IMR-90 (cell line): ENCODE measurements at regions not wholly inside any gene's neighbourhood (a gene's known extent, or its start where the extent isn't known, plus 50 kb on each side); places are given as distances from the start of the nearest gene placed in this dataset.

ENCODE experiments used
- ATAC-seq: fragments of 200-7000 bp; cut with Tn5 transposase; 2 replicates; pipeline ENCODE4 v1.9.1; 2020; ENCODE audit warnings: low read depth, mild to moderate bottlenecking, moderate library complexity
- BruUV-seq: library from RNA; stranded (reverse); fragments of 400-500 nt; replicated peaks from 2 replicates; lab custom pipeline; 2021; lab: Mats Ljungman, UMichigan
- CTCF ChIA-PET: fragments of 300-600 bp; formaldehyde crosslinking; extraction: SDS; loops from one replicate; lab custom pipeline; 2021; ENCODE audit warnings: antibody characterized with exemption; lab: Yijun Ruan, JAX
- POLR2A ChIA-PET: fragments of 300-600 bp; sonication (Branson Sonifier 250); formaldehyde crosslinking; loops from one replicate; lab custom pipeline; 2022; ENCODE audit warnings: antibody characterized with exemption; ENCODE audit not compliant: unreplicated experiment; lab: Charles Lee
- DNase-seq: peaks from one replicate; pipeline ENCODE4 v3.0.0; 2013
- H2AFZ ChIP-seq: replicated peaks from 2 replicates; pipeline ENCODE3; 2013; ENCODE audit warnings: low read length, mild to moderate bottlenecking; ENCODE audit not compliant: poor library complexity
- H2AK5ac ChIP-seq: 2 replicates; pipeline ENCODE4 v1.6.1; 2013; ENCODE audit warnings: low read depth, low read length, inconsistent platforms
- H2AK9ac ChIP-seq: replicated peaks from 2 replicates; pipeline ENCODE3; 2013; ENCODE audit warnings: mild to moderate bottlenecking, low read depth, low read length, moderate library complexity; ENCODE audit not compliant: poor library complexity
- H2BK120ac ChIP-seq: 2 replicates; pipeline ENCODE4 v1.6.1; 2013; ENCODE audit warnings: low read depth, low read length, inconsistent platforms
- H2BK15ac ChIP-seq: 3 replicates; pipeline ENCODE4 v1.6.1; 2013; ENCODE audit warnings: low read depth, low read length, inconsistent platforms
- H2BK20ac ChIP-seq: 2 replicates; pipeline ENCODE4 v1.6.1; 2013; ENCODE audit warnings: low read depth, mild to moderate bottlenecking, inconsistent platforms, low read length, moderate library complexity
- H2BK5ac ChIP-seq: 2 replicates; pipeline ENCODE4 v1.6.1; 2013; ENCODE audit warnings: mild to moderate bottlenecking, low read depth, low read length, inconsistent platforms; ENCODE audit not compliant: poor library complexity, severe bottlenecking
- H3K14ac ChIP-seq: replicated peaks from 2 replicates; pipeline ENCODE4 v1.6.1; 2013; ENCODE audit warnings: low read depth, low read length, inconsistent platforms
- H3K18ac ChIP-seq: 2 replicates; pipeline ENCODE4 v1.6.1; 2013; ENCODE audit warnings: low read depth, low read length, control low read depth
- H3K23ac ChIP-seq: 2 replicates; pipeline ENCODE4 v1.6.1; 2013; ENCODE audit warnings: low read depth, low read length, inconsistent platforms
- H3K27ac ChIP-seq: 2 replicates; pipeline ENCODE4 v1.5.1; 2013; ENCODE audit warnings: mild to moderate bottlenecking, control low read depth, low read length; ENCODE audit not compliant: insufficient read depth
- H3K27me3 ChIP-seq: 2 replicates; pipeline ENCODE4 v1.6.1; 2013; ENCODE audit warnings: low read length; ENCODE audit not compliant: control insufficient read depth, insufficient read depth
- H3K36me3 ChIP-seq: 2 replicates; pipeline ENCODE4 v1.6.1; 2013; ENCODE audit warnings: low read length, mixed read lengths; ENCODE audit not compliant: control insufficient read depth, insufficient read depth
- H3K4ac ChIP-seq: 2 replicates; pipeline ENCODE4 v1.6.1; 2013; ENCODE audit warnings: low read depth, low read length, inconsistent platforms
- H3K4me1 ChIP-seq: 2 replicates; pipeline ENCODE4 v1.6.1; 2013; ENCODE audit warnings: low read length, mixed read lengths; ENCODE audit not compliant: control insufficient read depth, insufficient read depth
- H3K4me2 ChIP-seq: 2 replicates; pipeline ENCODE4 v1.6.1; 2013; ENCODE audit warnings: low read depth, mild to moderate bottlenecking, control low read depth, low read length, moderate library complexity
- H3K4me3 ChIP-seq: 2 replicates; pipeline ENCODE4 v1.5.1; 2013; ENCODE audit warnings: low read depth, mild to moderate bottlenecking, control low read depth, low read length, moderate library complexity; ENCODE audit not compliant: insufficient read depth
- H3K56ac ChIP-seq: 2 replicates; pipeline ENCODE4 v1.6.1; 2013; ENCODE audit warnings: low read length, inconsistent platforms; ENCODE audit not compliant: insufficient read depth; ENCODE audit errors: extremely low read depth
- H3K79me1 ChIP-seq, 2 experiments: 2 replicates each; pipeline ENCODE4 v1.6.1; 2013; ENCODE audit warnings: low read length in 2 of 2, inconsistent platforms in 1 of 2, low read depth in 1 of 2
- H3K9ac ChIP-seq: 2 replicates; pipeline ENCODE4 v1.6.1; 2013; ENCODE audit warnings: low read depth, low read length, control low read depth
- H3K9me1 ChIP-seq: 2 replicates; pipeline ENCODE4 v1.6.1; 2013; ENCODE audit warnings: low read length, inconsistent platforms; ENCODE audit not compliant: insufficient read depth
- H3K9me3 ChIP-seq: 2 replicates; pipeline ENCODE4 v1.6.1; 2013; ENCODE audit warnings: low read length; ENCODE audit not compliant: control insufficient read depth, insufficient read depth
- H4K20me1 ChIP-seq: 2 replicates; pipeline ENCODE4 v1.6.1; 2013; ENCODE audit warnings: low read length, inconsistent platforms; ENCODE audit not compliant: insufficient read depth
- H4K5ac ChIP-seq: 2 replicates; pipeline ENCODE4 v1.6.1; 2013; ENCODE audit warnings: mild to moderate bottlenecking, low read depth, low read length, control low read depth
- H4K8ac ChIP-seq, 2 experiments: 2 replicates each; pipeline ENCODE4 v1.6.1; 2013; ENCODE audit warnings: low read depth in 2 of 2, low read length in 2 of 2, control low read depth in 1 of 2, inconsistent platforms in 1 of 2
- H4K91ac ChIP-seq: 2 replicates; pipeline ENCODE4 v1.6.1; 2013; ENCODE audit warnings: low read depth, low read length, inconsistent platforms; ENCODE audit not compliant: insufficient read depth
- BHLHE40 ChIP-seq: fragments of 150-350 bp; IDR thresholded peaks from 2 replicates; pipeline ENCODE4 v1.6.1; 2016; ENCODE audit warnings: mild to moderate bottlenecking, low read depth, low read length
- CEBPB ChIP-seq: IDR thresholded peaks from 2 replicates; pipeline ENCODE4 v1.6.1; 2012; ENCODE audit warnings: low read depth, low read length, improper control_type of control experiment
- CTCF ChIP-seq: conservative IDR thresholded peaks from 2 replicates; pipeline ENCODE4 v1.5.1; 2012; ENCODE audit warnings: mild to moderate bottlenecking, low read depth, low read length, improper control_type of control experiment
- FOS ChIP-seq: fragments of 150-350 bp; IDR thresholded peaks from 2 replicates; pipeline ENCODE4 v1.6.1; 2016; ENCODE audit warnings: low read depth, low read length
- MAFK ChIP-seq: IDR thresholded peaks from 2 replicates; pipeline ENCODE4 v1.6.1; 2012; ENCODE audit warnings: low read depth, low read length, improper control_type of control experiment
- MAZ ChIP-seq: IDR thresholded peaks from 2 replicates; pipeline ENCODE4 v1.6.1; 2012; ENCODE audit warnings: low read depth, mild to moderate bottlenecking, low read length, improper control_type of control experiment, moderate library complexity, borderline replicate concordance
- MXI1 ChIP-seq: IDR thresholded peaks from 2 replicates; pipeline ENCODE4 v1.6.1; 2012; ENCODE audit warnings: low read depth, mild to moderate bottlenecking, low read length, moderate library complexity, borderline replicate concordance
- NFE2L2 ChIP-seq: fragments of 150-350 bp; IDR thresholded peaks from 2 replicates; pipeline ENCODE4 v1.6.1; 2016; ENCODE audit warnings: low read depth, mild to moderate bottlenecking, low read length
- POLR2A ChIP-seq: IDR thresholded peaks from 2 replicates; pipeline ENCODE4 v1.6.1; 2012; ENCODE audit warnings: mild to moderate bottlenecking, low read depth, low read length
- RAD21 ChIP-seq: IDR thresholded peaks from 2 replicates; pipeline ENCODE4 v1.6.1; 2012; ENCODE audit warnings: low read length, improper control_type of control experiment
- RCOR1 ChIP-seq: IDR thresholded peaks from 2 replicates; pipeline ENCODE4 v1.6.1; 2012; ENCODE audit warnings: mild to moderate bottlenecking, low read length, improper control_type of control experiment; ENCODE audit not compliant: insufficient replicate concordance
- RFX5 ChIP-seq: IDR thresholded peaks from 2 replicates; pipeline ENCODE4 v1.8.0; 2012; ENCODE audit warnings: low read depth, mild to moderate bottlenecking, low read length, moderate library complexity
- SMC3 ChIP-seq: fragments of 150-350 bp; IDR thresholded peaks from 2 replicates; pipeline ENCODE4 v1.6.1; 2016; ENCODE audit warnings: low read depth, mild to moderate bottlenecking, antibody characterized with exemption, low read length, moderate library complexity
- WGBS, 2 experiments: methylation state at CpG; one replicate each; pipeline versions ENCODE4 v1.1.5 to v1.1.7; 2013; ENCODE audit warnings: missing lambda C conversion rate in 2 of 2; ENCODE audit not compliant: insufficient read length in 1 of 2; ENCODE audit errors: extremely low coverage in 2 of 2; 5-methylcytosine and 5-hydroxymethylcytosine counted together
- dilution Hi-C: fragments of 300-500 bp; cut with HindIII; formaldehyde crosslinking; loops from one replicate; pipeline ENCODE4 v1.14.3; 2018; ENCODE audit warnings: low sequenced_read_pairs; ENCODE audit not compliant: unreplicated experiment
- in situ Hi-C: fragments of 300-500 bp; cut with MboI; formaldehyde crosslinking; loops from 3 replicates; pipeline ENCODE4 v1.14.3; 2019; ENCODE audit warnings: low sequenced_read_pairs, inconsistent platforms, mixed read lengths
- intact Hi-C: fragments of 100-400 bp; cut with micrococcal nuclease; formaldehyde crosslinking; loops from 2 replicates; pipeline ENCODE4 v1.10.0; 2022
- TF ChIP-seq, protein P1 (sequence below): fragments of 150-350 bp; IDR thresholded peaks from 2 replicates; pipeline ENCODE4 v1.6.1; 2016; ENCODE audit warnings: low read depth, mild to moderate bottlenecking, low read length, moderate library complexity, borderline replicate concordance

- BruUV-seq: no TSS peak
- no peak overlapping the region for H3K18ac ChIP-seq
- CTCF ChIA-PET: interaction anchor here (0.6 kb wide), 1 partner anchor 183 kb away, joined by 3 read pairs; no protein-coding TSS in a partner anchor
Observed at GRCh38 chr2:153668923-153669322, 190.4 kb upstream of the RPRM start.

More at GRCh38 chr2:153668923-153669322, 190.4 kb upstream of the RPRM start:
- POLR2A ChIA-PET: no interaction called here
- no peak overlapping the region for H2AFZ ChIP-seq
- no peaks in the 10 kb centered on the region for H3K36me3 ChIP-seq
- H3K9me3 ChIP-seq: peaks cover 22% of the 10 kb centered on the region
- H3K9me1 ChIP-seq: no peaks in the 10 kb centered on the region
- H3K27ac ChIP-seq: no peak overlapping the region
- DNase-seq (no peak), ATAC-seq (no peak)
- H3K79me1 ChIP-seq: no peaks in the 10 kb centered on the region
- 14% methylated on average over 1 of the region's 2 CpGs; no CpG with 5 or more reads in 1 of the 2 experiments for WGBS, 2 experiments
- H3K4me1 ChIP-seq: no peaks in the 10 kb centered on the region
- H2BK20ac ChIP-seq: no peak overlapping the region
- no peak overlapping the region for H3K9ac ChIP-seq
- no peak overlapping the region for H3K4me3 ChIP-seq
- H4K5ac ChIP-seq: no peak overlapping the region
- H2AK9ac ChIP-seq: no peak overlapping the region
- no peak overlapping the region for H2BK5ac ChIP-seq
- dilution Hi-C loops: no loop called here
- no peak overlapping the region for H3K23ac ChIP-seq
- H4K91ac ChIP-seq: no peak overlapping the region
- no peak overlapping the region for H3K4ac ChIP-seq
- no peak overlapping the region for H2BK120ac ChIP-seq
- in situ Hi-C loops: no loop called here
- intact Hi-C loops: no loop called here
- no peak overlapping the region for H2BK15ac ChIP-seq
- no peak overlapping the region for H4K8ac ChIP-seq
- H4K20me1 ChIP-seq: no peaks in the 10 kb centered on the region
- H3K14ac ChIP-seq: no peak overlapping the region
- no peaks in the 10 kb centered on the region for H3K27me3 ChIP-seq
- no peak overlapping the region for H2AK5ac ChIP-seq
- no peak for TF ChIP-seq NFE2L2
- no peak for TF ChIP-seq RAD21
- TF ChIP-seq RFX5: no peak
- TF ChIP-seq MAZ: no peak
- no peak for TF ChIP-seq CEBPB
- TF ChIP-seq BHLHE40: no peak
- TF ChIP-seq SMC3: no peak
- no peak for TF ChIP-seq FOS
- no peak for TF ChIP-seq POLR2A
- TF ChIP-seq MAFK: no peak
- TF ChIP-seq RCOR1: no peak
- no peak for TF ChIP-seq MXI1
- no peak for TF ChIP-seq CTCF
- TF ChIP-seq, protein P1, sequence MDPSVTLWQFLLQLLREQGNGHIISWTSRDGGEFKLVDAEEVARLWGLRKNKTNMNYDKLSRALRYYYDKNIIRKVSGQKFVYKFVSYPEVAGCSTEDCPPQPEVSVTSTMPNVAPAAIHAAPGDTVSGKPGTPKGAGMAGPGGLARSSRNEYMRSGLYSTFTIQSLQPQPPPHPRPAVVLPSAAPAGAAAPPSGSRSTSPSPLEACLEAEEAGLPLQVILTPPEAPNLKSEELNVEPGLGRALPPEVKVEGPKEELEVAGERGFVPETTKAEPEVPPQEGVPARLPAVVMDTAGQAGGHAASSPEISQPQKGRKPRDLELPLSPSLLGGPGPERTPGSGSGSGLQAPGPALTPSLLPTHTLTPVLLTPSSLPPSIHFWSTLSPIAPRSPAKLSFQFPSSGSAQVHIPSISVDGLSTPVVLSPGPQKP: no peak
- H3K56ac ChIP-seq: no peak overlapping the region
- H3K4me2 ChIP-seq: no peak overlapping the region
